ENCODE measurements at regions not wholly inside any gene's neighbourhood (a gene's known extent, or its start where the extent isn't known, plus 50 kb on each side); places are given as distances from the start of the nearest gene placed in this dataset.

DNA sequence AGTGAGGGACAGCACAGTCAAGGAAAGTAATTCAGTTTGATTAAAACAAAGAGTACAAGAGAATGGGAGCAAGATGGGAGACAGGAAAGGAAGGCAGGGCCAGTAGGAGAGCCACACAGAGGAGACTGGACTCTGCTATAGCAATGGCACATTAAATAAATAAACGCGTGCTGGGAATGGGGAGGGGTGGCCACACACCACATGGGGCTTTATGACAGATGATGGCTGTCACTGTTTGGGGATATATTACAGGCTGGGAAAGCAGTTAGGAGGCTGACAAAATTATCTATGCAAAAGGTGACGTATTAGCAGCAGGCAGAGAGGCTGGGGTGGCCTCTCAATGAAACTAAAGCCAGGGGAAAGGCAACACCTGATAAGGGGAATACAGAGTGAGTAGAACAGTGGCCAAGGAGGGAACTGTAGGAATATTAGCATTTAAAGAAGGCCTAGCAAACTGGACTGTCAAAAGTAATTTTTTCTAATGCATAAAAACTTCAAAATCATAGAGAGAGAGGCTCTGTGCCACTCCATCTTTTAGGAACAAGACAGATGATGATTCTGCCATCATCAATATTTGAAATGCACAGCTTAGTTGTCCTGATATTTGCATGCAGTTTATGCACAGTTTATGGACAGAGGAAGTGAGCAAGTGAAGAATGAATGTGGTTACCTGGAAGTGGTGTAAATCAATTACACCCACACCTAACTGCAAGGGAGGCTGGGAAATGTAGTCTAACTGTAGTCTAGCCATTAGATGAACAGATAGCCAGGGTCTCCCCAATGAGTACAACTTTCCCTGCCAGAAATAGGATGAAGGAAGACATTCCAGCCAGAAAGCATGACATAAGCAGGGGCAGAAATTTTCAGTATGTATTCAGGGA, 346.5 kb downstream of the FOXO1 start:
- no peak overlapping the region for H3K4me3 ChIP-seq (ENCODE audit: low read length)
- H3K36me3 ChIP-seq (ENCODE audit: insufficient read depth, low read length), result no peaks in the 10 kb centered on the region
- no peak overlapping the region for H3K27ac ChIP-seq (ENCODE audit: low read depth in 1 of 2, low read length in 2 of 2)
- Mint-ChIP-seq H3K27me3 (no peaks in the 10 kb centered on the region), H3K4me1 (ENCODE audit: low read depth) (peaks cover 52% of the 10 kb centered on the region), H3K36me3 (ENCODE audit: low read depth) (peaks cover 10% of the 10 kb centered on the region), H3K4me3 (no peak overlapping the region), H3K27ac (peak overlapping the region; percentile 61), H3K9me3 (peaks cover 2% of the 10 kb centered on the region)
- no peak for ATAC-seq (ENCODE audit: poor library complexity)
- H3K9me3 ChIP-seq (ENCODE audit: control insufficient read depth in 1 of 2, insufficient read depth in 1 of 2, low read length in 2 of 2), result peaks cover 0 to 4% of the 10 kb centered on the region in 2 experiments
- no peaks in the 10 kb centered on the region for H3K27me3 ChIP-seq (ENCODE audit: control insufficient read depth in 1 of 2, insufficient read depth in 2 of 2, low read length in 2 of 2)
- ChIA-PET CTCF (interaction anchor here (1.6 kb wide), 1 partner anchor 245 kb away, joined by 4 read pairs; no protein-coding TSS in a partner anchor), POLR2A (no interaction called here)
- H3K4me1 ChIP-seq (ENCODE audit: insufficient read depth, low read length), result peaks cover 32% of the 10 kb centered on the region
- TF ChIP-seq, protein P1, sequence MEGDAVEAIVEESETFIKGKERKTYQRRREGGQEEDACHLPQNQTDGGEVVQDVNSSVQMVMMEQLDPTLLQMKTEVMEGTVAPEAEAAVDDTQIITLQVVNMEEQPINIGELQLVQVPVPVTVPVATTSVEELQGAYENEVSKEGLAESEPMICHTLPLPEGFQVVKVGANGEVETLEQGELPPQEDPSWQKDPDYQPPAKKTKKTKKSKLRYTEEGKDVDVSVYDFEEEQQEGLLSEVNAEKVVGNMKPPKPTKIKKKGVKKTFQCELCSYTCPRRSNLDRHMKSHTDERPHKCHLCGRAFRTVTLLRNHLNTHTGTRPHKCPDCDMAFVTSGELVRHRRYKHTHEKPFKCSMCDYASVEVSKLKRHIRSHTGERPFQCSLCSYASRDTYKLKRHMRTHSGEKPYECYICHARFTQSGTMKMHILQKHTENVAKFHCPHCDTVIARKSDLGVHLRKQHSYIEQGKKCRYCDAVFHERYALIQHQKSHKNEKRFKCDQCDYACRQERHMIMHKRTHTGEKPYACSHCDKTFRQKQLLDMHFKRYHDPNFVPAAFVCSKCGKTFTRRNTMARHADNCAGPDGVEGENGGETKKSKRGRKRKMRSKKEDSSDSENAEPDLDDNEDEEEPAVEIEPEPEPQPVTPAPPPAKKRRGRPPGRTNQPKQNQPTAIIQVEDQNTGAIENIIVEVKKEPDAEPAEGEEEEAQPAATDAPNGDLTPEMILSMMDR (IDR thresholded peaks at IDR 0.05), result no peak
- peak in 1 of 14 experiments; percentile 44 for DNase-seq
- intact Hi-C loops (cut with DNase I, micrococcal nuclease), result loop anchor here in 1 of 2 experiments (10.0 kb wide), 1 partner anchor 55 kb away; no protein-coding TSS in a partner anchor

DNA sequence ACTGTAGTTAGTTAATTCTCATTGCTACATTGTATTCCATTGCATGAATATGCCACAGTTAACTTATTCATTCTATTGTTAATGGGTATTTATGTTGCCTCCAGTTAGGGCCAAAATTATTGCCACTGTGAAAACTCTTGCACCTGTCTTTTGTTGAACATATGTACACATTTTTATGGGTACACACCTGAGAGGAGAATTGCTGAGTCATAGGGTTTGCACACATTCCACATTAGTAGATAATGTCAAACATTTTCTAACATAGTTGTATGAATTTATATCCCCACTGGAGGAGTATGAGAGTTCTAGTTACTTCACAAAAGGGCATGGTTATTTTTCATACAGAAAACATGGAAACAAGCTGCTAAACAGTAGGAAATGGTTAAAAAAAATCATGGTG, 338.4 kb downstream of the FOXO1 start:
- Mint-ChIP-seq H3K36me3 (ENCODE audit: low read depth) (peaks cover 10% of the 10 kb centered on the region), H3K9me3 (peaks cover 7% of the 10 kb centered on the region), H3K27ac (no peak overlapping the region), H3K4me1 (ENCODE audit: low read depth) (peaks cover 38% of the 10 kb centered on the region), H3K27me3 (no peaks in the 10 kb centered on the region), H3K4me3 (no peak overlapping the region)
- Histone ChIP-seq H3K4me1 (ENCODE audit: insufficient read depth, low read length) (peaks cover 9% of the 10 kb centered on the region), H3K36me3 (ENCODE audit: insufficient read depth, low read length) (no peaks in the 10 kb centered on the region), H3K9me3 (ENCODE audit: control insufficient read depth in 1 of 2, insufficient read depth in 1 of 2, low read length in 2 of 2) (no peaks in the 10 kb centered on the region), H3K27me3 (ENCODE audit: control insufficient read depth in 1 of 2, insufficient read depth in 2 of 2, low read length in 2 of 2) (no peaks in the 10 kb centered on the region), H3K4me3 (ENCODE audit: low read length) (no peak overlapping the region), H3K27ac (ENCODE audit: low read depth in 1 of 2, low read length in 2 of 2) (no peak overlapping the region)
- DNase-seq (no peak), ATAC-seq (ENCODE audit: poor library complexity) (no peak)
- TF ChIP-seq, protein P1 (IDR thresholded peaks at IDR 0.05), result no peak
- intact Hi-C loops (cut with DNase I, micrococcal nuclease), result loop anchor here in 1 of 2 experiments (10.0 kb wide), 1 partner anchor 47 kb away; no protein-coding TSS in a partner anchor
- ChIA-PET CTCF (no interaction called here), POLR2A (no interaction called here)

DNA sequence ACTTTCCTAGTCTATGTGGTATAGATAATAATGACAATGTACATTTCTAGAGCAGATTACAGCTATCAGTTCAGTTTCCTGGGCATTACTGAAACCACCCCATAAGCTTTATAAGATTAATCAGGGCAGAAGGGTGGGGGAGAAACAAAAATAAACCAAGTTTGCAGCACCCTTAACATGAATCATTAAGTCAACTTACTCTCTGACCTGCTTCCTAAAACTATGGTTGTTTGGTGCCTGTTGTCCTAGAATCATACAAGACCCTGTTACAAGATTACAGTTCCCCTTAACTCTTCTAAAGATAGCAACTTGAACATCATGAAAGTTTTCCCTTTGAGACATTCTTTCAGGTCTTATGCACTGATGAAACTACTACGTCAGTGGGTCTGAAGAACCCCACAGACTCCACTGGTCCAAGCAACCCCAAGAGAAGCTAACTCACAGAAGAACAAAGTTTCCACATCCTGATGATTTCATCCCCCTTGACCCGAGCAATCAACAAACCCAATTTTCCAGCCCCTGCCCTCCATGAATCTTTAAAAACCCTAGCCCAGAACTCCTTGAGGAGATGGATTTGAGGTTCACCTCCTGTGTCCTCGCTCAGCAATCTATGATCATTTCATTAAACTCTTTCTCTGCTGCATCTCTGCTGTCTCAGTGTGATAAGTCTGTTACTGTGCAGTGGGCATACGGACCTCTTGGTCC, 336.5 kb downstream of the FOXO1 start:
- H3K4me1 ChIP-seq (ENCODE audit: insufficient read depth, low read length), result peaks cover 9% of the 10 kb centered on the region
- intact Hi-C loops (cut with DNase I, micrococcal nuclease), result loop anchor here in 1 of 2 experiments (10.0 kb wide), 1 partner anchor 45 kb away; no protein-coding TSS in a partner anchor
- H3K27me3 ChIP-seq (ENCODE audit: control insufficient read depth in 1 of 2, insufficient read depth in 2 of 2, low read length in 2 of 2), result no peaks in the 10 kb centered on the region
- no peaks in the 10 kb centered on the region for H3K36me3 ChIP-seq (ENCODE audit: insufficient read depth, low read length)
- Mint-ChIP-seq H3K27ac (no peak overlapping the region), H3K4me1 (ENCODE audit: low read depth) (peaks cover 47% of the 10 kb centered on the region), H3K36me3 (ENCODE audit: low read depth) (peaks cover under 1% of the 10 kb centered on the region), H3K4me3 (no peak overlapping the region), H3K9me3 (peaks cover 5% of the 10 kb centered on the region), H3K27me3 (no peaks in the 10 kb centered on the region)
- H3K27ac ChIP-seq (ENCODE audit: low read depth in 1 of 2, low read length in 2 of 2), result no peak overlapping the region
- no peak for ATAC-seq (ENCODE audit: poor library complexity)
- CTCF ChIA-PET, result no interaction called here
- POLR2A ChIA-PET, result interaction anchor here (0.6 kb wide), 1 partner anchor 1781 kb away, joined by 3 read pairs; no protein-coding TSS in a partner anchor
- H3K9me3 ChIP-seq (ENCODE audit: control insufficient read depth in 1 of 2, insufficient read depth in 1 of 2, low read length in 2 of 2), result no peaks in the 10 kb centered on the region
- no peak for DNase-seq
- TF ChIP-seq, protein P1 (IDR thresholded peaks at IDR 0.05), result no peak
- no peak overlapping the region for H3K4me3 ChIP-seq (ENCODE audit: low read length)
